HepG2 (cell line): ENCODE measurements at regions not wholly inside any gene's neighbourhood (a gene's known extent, or its start where the extent isn't known, plus 50 kb on each side); places are given as distances from the start of the nearest gene placed in this dataset.

Experiments used
- NR2F2 ChIP-seq: IDR thresholded peaks from 2 replicates; pipeline ENCODE4 v1.6.1; 2012; ENCODE audit warnings: low read depth, inconsistent platforms, borderline replicate concordance
- SIN3A ChIP-seq: IDR thresholded peaks from 2 replicates; pipeline ENCODE4 v1.6.1; 2011; ENCODE audit warnings: low read depth, mild to moderate bottlenecking, control low read depth, low read length, borderline replicate concordance
- TF ChIP-seq, protein P1 (sequence below): sonication (generic); formaldehyde crosslinking; IDR thresholded peaks from 2 replicates; pipeline ENCODE4 v1.4.0; 2020; ENCODE audit warnings: mild to moderate bottlenecking, missing genetic modification reagents
- TF ChIP-seq, protein P2 (sequence below): sonication (generic); formaldehyde crosslinking; IDR thresholded peaks from 2 replicates; pipeline ENCODE4 v1.8.0; 2022; ENCODE audit warnings: low read depth, missing genetic modification reagents
- TF ChIP-seq, protein P3 (sequence below): sonication (generic); formaldehyde crosslinking; IDR thresholded peaks from 2 replicates; pipeline ENCODE4 v1.8.0; 2022; ENCODE audit warnings: mild to moderate bottlenecking, missing genetic modification reagents, moderate library complexity

DNA sequence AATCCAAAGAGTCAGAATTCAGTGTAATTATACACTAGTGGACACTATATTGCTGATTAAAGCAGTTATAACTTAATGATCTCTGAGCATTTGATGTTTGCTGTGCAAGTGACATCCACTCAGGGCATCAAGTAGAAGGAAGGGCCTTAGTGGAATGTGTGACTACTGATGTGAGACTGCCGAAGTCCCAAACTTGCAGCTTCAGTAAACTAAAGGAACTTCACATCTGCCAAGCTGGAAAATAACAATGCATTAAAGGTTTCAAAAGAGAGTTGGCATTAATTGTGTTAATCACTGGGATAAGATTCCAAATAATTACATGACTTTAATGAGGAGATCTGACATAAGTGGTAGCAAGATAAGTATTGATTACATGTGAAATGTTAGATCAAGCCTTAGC, 52.5 kb upstream of the SLC25A4 start:
- TF ChIP-seq, protein P1, sequence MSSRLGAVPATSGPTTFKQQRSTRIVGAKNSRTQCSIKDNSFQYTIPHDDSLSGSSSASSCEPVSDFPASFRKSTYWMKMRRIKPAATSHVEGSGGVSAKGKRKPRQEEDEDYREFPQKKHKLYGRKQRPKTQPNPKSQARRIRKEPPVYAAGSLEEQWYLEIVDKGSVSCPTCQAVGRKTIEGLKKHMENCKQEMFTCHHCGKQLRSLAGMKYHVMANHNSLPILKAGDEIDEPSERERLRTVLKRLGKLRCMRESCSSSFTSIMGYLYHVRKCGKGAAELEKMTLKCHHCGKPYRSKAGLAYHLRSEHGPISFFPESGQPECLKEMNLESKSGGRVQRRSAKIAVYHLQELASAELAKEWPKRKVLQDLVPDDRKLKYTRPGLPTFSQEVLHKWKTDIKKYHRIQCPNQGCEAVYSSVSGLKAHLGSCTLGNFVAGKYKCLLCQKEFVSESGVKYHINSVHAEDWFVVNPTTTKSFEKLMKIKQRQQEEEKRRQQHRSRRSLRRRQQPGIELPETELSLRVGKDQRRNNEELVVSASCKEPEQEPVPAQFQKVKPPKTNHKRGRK (CRISPR knock-in tag) = no peak
- TF ChIP-seq, protein P2, sequence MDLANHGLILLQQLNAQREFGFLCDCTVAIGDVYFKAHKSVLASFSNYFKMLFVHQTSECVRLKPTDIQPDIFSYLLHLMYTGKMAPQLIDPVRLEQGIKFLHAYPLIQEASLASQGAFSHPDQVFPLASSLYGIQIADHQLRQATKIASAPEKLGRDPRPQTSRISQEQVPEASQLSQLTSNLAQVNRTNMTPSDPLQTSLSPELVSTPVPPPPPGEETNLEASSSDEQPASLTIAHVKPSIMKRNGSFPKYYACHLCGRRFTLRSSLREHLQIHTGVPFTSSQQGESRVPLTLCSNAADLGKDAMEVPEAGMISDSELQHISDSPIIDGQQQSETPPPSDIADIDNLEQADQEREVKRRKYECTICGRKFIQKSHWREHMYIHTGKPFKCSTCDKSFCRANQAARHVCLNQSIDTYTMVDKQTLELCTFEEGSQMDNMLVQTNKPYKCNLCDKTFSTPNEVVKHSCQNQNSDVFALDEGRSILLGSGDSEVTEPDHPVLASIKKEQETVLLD (CRISPR knock-in tag) = no peak
- TF ChIP-seq SIN3A (no peak), NR2F2 (no peak)
- TF ChIP-seq, protein P3, sequence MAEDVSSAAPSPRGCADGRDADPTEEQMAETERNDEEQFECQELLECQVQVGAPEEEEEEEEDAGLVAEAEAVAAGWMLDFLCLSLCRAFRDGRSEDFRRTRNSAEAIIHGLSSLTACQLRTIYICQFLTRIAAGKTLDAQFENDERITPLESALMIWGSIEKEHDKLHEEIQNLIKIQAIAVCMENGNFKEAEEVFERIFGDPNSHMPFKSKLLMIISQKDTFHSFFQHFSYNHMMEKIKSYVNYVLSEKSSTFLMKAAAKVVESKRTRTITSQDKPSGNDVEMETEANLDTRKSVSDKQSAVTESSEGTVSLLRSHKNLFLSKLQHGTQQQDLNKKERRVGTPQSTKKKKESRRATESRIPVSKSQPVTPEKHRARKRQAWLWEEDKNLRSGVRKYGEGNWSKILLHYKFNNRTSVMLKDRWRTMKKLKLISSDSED (CRISPR knock-in tag) = no peak
